GM19455 (cell line): ENCODE measurements at regions not wholly inside any gene's neighbourhood (a gene's known extent, or its start where the extent isn't known, plus 50 kb on each side); places are given as distances from the start of the nearest gene placed in this dataset.

Experiments
- ATAC-seq: cut with Tn5 transposase; IDR thresholded peaks from one replicate; pipeline ENCODE4 v1.9.1; 2021; ENCODE audit not compliant: unreplicated experiment

- ATAC-seq = no peak
Observed at GRCh38 chr20:40416274-40416673, 272.8 kb downstream of the MAFB start.

DNA sequence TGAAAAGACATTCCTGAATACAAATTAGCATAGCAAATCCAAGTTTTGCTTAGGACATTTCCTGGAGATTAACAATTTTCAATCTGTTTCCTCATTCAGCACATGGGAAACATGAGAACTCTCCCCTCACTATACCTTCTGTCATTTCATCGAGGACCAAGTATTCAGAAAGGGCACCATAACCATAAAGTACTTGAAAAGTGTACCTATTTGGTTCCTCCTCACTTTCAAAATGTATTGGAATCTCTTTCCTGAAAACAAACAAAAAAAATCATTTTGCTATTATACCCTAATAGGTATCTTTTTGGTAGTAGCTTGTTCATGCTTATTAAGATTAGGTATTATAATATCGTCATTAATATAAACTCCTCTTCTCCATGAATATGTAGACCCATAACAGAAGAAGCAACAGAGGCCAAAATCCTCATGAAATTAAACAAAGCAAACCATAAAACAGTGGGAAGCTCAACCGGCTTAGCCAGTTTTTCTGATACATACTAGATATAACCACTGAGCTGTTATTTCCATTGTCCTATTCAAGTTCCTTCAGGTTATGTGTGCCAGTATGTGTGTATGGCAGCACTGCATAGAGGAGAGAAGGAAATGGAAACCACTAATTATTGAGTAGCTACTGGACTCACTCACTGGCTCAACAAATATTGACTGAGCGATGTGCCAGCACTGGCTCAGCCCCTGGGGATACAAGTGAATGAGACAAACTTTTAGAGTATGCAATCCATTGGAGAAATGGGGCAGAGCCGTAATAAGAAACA lies 274.0 kb downstream of the MAFB start:
- ATAC-seq = no peak

GRCh38 chr20:40410028-40410427 lies 279.0 kb downstream of the MAFB start:
- no peak for ATAC-seq

DNA sequence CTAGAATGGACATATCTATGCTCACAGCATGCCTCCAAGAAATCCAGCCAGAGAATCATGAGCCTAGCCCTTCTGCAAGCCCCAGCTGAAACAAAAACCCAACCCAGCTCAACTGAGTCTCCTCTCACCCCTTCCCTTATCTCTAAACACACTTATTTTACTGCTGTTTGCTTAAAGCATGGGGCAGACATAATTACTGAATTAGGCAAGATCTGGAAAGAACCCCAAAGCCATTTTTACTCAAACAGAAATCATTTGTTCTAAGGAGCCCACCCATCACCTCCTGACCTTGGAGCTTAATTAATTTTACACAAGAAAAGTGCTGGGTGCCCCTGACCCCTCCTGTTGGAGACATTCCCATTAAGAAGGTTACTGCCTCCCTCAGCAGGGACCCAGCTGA lies 291.6 kb downstream of the MAFB start:
- ATAC-seq = no peak

- ATAC-seq = no peak
Observed at GRCh38 chr20:40393197-40394079, 295.6 kb downstream of the MAFB start.

GRCh38 chr20:40390654-40391053 lies 298.4 kb downstream of the MAFB start:
- ATAC-seq = no peak

DNA sequence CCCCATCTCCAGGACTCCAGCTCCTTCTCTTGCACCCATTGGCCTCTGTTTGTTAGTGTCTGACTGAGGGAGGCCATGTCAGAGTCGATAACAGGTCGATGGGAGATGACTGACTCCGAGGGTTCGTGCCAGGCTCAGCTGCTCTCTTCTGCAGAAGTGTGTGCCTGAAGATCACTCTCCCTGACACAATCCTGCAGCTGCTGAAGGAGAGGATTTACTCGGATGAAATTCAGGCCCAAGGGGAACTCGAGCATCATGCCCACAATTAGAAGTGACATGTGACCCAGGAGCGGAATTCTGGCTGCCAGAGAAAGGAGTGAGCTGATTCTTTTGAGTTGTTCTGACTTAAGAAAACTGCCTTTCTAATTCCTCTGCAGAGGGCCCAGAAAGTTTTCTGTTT lies 318.2 kb downstream of the MAFB start:
- ATAC-seq = no peak

DNA sequence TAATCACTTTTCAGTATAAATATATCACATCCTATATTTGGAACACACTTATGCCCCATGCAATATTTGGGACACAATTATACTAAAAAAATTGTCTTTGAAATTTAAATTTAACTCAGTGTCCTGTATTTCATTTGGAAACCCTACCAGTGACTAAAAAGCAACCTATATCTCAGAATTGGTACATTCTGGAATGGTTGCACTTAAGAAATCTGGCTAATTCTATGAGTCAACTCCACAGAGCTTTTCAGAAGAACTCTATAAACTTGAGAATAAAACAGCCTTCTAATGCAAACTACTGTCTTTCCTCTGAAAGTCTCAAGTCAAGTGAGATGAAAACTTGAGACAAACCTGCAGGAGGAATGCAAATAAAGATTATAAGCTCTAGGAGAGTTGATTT lies 320.2 kb downstream of the MAFB start:
- no peak for ATAC-seq

DNA sequence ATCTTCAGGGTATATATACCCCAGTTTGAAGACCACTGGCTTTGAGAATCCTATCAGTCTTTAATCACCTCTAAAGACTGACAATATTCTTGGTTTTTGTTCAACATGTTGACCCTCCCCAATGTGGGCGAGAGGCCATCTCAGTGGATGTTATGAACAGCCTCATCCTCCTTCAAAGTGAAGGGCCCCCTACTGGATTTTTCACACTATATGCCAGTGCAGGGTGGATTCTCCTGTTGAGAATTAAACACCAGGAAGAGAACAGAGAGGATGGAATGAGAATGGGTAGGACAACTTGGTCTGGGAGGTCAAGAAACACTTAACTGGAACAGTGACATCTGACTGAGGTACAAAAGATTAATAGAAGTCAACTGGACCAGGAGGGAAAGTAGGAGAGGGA lies 327.1 kb downstream of the MAFB start:
- no peak for ATAC-seq

DNA sequence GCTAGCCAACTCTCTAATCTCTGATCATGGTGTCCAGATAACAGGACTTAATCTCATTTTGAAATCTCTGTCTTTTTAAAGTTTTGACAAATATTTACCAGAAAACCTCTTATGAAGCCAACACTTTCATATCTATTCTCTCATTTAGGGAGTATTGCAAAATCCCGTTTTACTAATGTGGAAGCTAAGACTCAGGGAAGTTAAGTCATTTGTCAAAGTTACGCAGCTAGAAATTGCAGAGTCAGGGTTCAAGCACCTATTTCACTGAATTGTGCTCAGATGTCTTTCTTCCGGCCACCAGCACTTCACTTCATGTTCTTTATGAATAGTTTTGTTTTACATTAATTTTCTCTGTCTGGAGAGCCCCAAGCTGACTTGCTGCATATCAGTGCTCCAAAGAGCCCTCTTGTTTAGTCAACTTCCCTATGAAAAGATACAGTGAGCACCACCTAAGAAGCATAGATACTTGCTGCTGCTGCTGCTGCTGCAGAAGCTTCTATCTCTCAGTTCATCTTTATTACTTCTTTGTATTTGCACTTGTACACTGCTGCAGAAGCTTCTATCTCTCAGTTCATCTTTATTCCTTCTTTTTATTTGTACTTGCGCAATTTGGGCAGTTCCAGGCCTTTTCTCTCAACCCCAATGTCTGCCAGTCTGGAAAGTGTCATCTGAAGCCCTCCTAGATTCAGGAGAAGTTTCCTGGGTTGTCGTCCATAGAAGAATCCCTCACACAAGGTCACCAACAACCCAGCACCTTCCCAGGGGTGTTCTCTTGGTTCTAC lies 329.7 kb downstream of the MAFB start:
- ATAC-seq = no peak

DNA sequence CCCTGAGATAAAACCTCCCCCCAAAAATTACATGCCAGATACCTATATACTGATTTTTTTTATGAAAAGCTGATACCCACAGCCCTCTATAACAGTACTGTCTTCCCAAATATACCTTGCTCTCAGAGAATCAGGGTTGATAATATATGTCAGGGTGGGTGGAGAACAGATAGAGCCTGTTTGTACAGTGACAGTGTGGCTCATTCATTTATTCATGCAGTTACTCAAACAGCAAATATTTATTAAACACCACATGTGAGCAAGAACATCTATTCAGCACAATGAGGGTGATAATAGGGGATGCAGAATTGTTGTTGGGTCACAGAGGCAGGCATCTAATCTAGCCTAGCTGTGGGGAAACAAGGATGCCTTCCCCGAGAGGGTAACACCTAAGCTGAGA lies 334.2 kb downstream of the MAFB start:
- ATAC-seq = no peak

DNA sequence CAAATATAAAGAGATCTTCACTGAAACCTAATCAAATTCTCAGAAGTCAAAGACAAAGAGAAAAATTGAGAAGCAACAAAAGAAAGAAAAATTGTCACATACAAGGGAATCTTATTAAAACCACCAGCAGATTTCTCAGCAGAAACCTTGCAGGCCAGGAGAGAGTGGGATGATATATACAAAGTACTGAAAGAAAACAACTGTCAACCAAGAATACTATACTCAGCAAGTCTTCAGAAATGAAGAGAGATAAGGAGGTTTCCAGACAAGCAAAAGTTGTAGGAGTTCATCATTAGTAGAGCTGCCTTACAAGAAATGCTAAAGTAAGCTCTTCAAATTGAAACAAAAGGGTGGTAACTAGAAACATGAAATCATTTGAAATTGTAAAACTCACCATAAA lies 345.6 kb downstream of the MAFB start:
- ATAC-seq = no peak

- no peak for ATAC-seq
Observed at GRCh38 chr20:40341561-40341960, 347.5 kb downstream of the MAFB start.

- ATAC-seq = no peak
Observed at GRCh38 chr20:40339661-40340449, 349.2 kb downstream of the MAFB start.

DNA sequence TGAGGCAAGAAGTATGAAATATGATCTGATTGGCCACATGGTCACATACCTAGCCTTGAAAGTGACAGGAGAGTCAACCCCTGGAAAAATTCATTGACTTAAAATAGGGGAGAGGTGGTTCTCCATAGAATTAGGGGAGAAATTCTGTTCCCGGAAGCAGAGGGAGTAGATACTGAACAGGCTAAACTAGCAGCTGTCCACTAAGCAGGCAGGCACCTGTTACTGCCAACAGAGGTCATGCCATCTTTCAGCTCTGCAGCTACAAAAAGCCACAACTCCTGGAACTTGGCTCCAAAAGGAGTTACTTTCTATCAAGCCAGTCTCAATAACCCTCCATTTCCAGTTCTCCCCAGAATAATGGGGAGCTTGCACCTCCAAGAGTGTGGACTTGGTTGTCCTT lies 352.5 kb downstream of the MAFB start:
- ATAC-seq = no peak

DNA sequence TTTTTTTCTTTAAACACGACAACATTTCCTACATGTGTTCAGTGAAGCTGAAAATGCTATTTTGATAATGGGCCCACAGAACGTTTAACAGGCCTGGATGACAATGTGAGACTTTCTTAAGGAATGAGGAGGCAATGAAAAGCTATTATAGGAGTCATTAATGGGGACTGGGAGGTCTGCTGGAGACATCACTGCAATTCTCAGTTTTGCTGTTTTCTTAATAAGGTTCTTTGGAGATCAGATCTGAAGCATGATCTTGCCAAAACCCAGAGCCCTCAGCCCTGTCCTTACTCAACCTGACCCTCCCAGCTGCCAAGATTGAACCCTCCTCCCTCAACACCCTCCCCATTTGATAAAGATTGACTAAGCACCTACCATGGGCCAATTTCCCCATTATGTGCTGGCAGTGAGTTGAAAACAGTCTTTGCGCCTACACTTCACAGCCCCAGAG lies 353.1 kb downstream of the MAFB start:
- no peak for ATAC-seq

DNA sequence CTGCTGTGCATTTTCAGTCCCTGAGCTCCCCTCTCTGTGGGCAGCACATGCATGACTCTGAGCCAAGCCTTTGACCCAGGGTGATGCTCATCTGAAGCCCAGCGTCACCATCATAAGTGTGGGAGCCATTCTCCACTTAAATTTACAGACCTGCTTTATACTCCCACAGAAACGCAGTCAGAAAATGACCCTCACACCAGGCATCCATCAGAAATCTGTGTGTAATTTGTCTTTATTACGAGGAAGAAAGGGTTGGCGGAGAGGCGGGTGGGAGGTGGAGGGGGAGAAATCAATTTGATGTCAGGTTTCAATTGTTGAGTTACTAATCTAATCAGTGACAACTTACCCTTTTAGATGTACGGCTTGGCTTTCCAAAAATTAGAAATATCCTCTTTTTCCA lies 353.6 kb downstream of the MAFB start:
- no peak for ATAC-seq

GRCh38 chr20:40333591-40333990 lies 355.4 kb downstream of the MAFB start:
- ATAC-seq = no peak

DNA sequence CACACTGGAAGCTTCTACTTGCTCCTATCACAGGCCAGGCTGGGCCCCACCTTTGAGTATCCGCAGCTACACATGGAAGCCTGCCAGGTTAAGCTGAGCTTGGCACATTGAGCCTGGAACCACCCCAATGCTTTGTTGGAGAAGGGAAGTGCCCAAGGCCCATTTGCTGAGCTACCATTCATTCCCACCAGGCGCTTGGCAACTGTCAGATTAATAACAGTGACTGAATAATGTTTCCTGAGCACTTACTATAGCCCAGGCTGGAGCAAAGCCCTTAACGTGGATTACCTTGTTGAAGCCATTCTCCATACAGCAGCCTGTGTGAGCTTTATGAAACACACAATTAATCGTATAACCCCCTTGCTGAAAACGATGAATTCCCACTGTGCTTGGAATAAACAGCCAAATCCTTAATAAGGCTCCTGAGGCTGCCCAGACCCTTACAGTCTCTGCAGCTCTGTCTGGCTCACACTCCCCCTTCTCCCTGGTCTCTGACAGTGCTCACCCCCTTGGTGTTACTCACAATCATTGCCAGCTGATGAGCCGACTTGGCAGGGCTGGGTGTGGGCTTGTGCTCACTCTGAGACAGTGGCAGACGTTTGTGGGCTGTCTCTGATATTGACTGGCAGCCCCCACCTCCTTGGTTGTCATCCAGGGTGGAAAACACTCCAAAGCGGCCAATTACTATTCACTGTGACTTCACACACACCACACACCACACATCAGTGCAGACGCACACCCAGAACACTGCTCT lies 357.1 kb downstream of the MAFB start:
- no peak for ATAC-seq

DNA sequence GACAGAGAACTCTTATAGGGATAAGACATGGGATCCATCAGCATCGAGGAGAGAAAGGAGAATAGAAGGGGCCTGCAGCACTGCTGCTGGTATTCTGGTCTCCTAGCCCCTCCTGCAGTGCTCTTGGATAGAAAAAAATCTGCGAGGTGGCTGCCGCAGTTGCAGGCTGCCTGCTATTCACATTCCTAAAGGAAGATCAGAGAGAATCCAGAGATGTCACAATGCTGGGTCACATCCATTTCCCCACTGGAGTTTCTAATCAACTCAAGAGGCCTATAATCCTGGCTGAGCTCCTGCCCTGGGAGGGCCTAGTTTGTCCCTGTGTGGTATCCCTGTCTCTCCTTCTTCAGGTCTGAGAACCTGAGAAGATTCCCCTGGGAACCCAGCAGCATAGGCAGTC lies 357.8 kb downstream of the MAFB start:
- no peak for ATAC-seq
